Ishikawa (cell line): ENCODE measurements at regions not wholly inside any gene's neighbourhood (a gene's known extent, or its start where the extent isn't known, plus 50 kb on each side); places are given as distances from the start of the nearest gene placed in this dataset.

Source experiments
- CEBPB ChIP-seq: IDR thresholded peaks from 2 replicates; pipeline ENCODE4 v1.6.1; 2012
- CREB1 ChIP-seq: IDR thresholded peaks from 2 replicates; pipeline ENCODE4 v1.6.1; 2012; ENCODE audit warnings: low read depth
- EGR1 ChIP-seq: IDR thresholded peaks from 2 replicates; pipeline ENCODE4 v1.6.1; 2012
- EP300 ChIP-seq: IDR thresholded peaks from 2 replicates; pipeline ENCODE4 v1.6.1; 2012; ENCODE audit warnings: borderline replicate concordance
- FOXM1 ChIP-seq: IDR thresholded peaks from 2 replicates; pipeline ENCODE4 v1.6.1; 2012; ENCODE audit warnings: low read depth, borderline replicate concordance
- NFIC ChIP-seq: IDR thresholded peaks from 2 replicates; pipeline ENCODE4 v1.6.1; 2012
- RAD21 ChIP-seq: IDR thresholded peaks from 2 replicates; pipeline ENCODE4 v1.6.1; 2012; ENCODE audit warnings: low read depth
- TAF1 ChIP-seq: IDR thresholded peaks from 2 replicates; pipeline ENCODE4 v1.6.1; 2012; ENCODE audit warnings: low read depth, mild to moderate bottlenecking
- TCF12 ChIP-seq: IDR thresholded peaks from 2 replicates; pipeline ENCODE4 v1.6.1; 2012; ENCODE audit warnings: low read depth
- TEAD4 ChIP-seq: IDR thresholded peaks from 2 replicates; pipeline ENCODE4 v1.6.1; 2012
- YY1 ChIP-seq: IDR thresholded peaks from 2 replicates; pipeline ENCODE4 v1.6.1; 2012; ENCODE audit warnings: low read depth
- ZBTB7A ChIP-seq: IDR thresholded peaks from 2 replicates; pipeline ENCODE4 v1.6.1; 2012; ENCODE audit warnings: low read depth
- TF ChIP-seq, protein P1 (sequence below): IDR thresholded peaks from 2 replicates; pipeline ENCODE4 v1.6.1; 2012; ENCODE audit warnings: low read depth, mild to moderate bottlenecking
- TF ChIP-seq, protein P2 (sequence below): IDR thresholded peaks from 2 replicates; pipeline ENCODE4 v1.6.1; 2012
- TF ChIP-seq, protein P3 (sequence below): IDR thresholded peaks from 2 replicates; pipeline ENCODE4 v1.6.1; 2012

DNA sequence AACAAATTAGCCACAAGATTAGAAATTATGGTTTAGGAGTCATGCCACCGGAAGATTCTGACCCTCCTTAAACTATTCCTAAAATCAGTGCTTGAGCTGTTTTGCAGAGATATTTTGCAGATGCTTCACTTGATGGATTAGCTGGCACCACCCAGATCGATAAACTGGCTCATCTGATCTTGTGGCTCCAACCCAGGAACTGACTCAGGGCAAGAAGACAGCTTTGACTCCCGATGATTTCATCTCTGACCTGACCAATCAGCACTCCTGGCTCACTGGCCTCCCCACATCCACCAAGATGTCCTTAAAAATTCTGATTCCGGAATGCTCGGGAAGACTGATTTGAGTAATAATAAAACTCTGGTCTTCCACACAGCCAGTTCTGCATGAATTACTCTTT lies 221.6 kb downstream of the RHOU start:
- TF ChIP-seq YY1 (no peak), CREB1 (no peak), EGR1 (no peak), ZBTB7A (no peak), CEBPB (no peak), TEAD4 (no peak), FOXM1 (no peak), EP300 (no peak), TAF1 (no peak), TCF12 (no peak), RAD21 (no peak)
- TF ChIP-seq, protein P1, sequence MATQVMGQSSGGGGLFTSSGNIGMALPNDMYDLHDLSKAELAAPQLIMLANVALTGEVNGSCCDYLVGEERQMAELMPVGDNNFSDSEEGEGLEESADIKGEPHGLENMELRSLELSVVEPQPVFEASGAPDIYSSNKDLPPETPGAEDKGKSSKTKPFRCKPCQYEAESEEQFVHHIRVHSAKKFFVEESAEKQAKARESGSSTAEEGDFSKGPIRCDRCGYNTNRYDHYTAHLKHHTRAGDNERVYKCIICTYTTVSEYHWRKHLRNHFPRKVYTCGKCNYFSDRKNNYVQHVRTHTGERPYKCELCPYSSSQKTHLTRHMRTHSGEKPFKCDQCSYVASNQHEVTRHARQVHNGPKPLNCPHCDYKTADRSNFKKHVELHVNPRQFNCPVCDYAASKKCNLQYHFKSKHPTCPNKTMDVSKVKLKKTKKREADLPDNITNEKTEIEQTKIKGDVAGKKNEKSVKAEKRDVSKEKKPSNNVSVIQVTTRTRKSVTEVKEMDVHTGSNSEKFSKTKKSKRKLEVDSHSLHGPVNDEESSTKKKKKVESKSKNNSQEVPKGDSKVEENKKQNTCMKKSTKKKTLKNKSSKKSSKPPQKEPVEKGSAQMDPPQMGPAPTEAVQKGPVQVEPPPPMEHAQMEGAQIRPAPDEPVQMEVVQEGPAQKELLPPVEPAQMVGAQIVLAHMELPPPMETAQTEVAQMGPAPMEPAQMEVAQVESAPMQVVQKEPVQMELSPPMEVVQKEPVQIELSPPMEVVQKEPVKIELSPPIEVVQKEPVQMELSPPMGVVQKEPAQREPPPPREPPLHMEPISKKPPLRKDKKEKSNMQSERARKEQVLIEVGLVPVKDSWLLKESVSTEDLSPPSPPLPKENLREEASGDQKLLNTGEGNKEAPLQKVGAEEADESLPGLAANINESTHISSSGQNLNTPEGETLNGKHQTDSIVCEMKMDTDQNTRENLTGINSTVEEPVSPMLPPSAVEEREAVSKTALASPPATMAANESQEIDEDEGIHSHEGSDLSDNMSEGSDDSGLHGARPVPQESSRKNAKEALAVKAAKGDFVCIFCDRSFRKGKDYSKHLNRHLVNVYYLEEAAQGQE: no peak
- TF ChIP-seq, protein P2, sequence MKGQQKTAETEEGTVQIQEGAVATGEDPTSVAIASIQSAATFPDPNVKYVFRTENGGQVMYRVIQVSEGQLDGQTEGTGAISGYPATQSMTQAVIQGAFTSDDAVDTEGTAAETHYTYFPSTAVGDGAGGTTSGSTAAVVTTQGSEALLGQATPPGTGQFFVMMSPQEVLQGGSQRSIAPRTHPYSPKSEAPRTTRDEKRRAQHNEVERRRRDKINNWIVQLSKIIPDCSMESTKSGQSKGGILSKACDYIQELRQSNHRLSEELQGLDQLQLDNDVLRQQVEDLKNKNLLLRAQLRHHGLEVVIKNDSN: no peak
- TF ChIP-seq, protein P3, sequence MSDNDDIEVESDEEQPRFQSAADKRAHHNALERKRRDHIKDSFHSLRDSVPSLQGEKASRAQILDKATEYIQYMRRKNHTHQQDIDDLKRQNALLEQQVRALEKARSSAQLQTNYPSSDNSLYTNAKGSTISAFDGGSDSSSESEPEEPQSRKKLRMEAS: no peak

- TF ChIP-seq TEAD4 (no peak), ZBTB7A (no peak), NFIC (no peak), FOXM1 (no peak), EGR1 (no peak), CEBPB (no peak), TAF1 (no peak), YY1 (no peak)
- TF ChIP-seq, protein P1: no peak
- TF ChIP-seq, protein P2: no peak
- TF ChIP-seq, protein P3: no peak
Measured at GRCh38 chr1:228957535-228957934, 222.3 kb downstream of the RHOU start.

DNA sequence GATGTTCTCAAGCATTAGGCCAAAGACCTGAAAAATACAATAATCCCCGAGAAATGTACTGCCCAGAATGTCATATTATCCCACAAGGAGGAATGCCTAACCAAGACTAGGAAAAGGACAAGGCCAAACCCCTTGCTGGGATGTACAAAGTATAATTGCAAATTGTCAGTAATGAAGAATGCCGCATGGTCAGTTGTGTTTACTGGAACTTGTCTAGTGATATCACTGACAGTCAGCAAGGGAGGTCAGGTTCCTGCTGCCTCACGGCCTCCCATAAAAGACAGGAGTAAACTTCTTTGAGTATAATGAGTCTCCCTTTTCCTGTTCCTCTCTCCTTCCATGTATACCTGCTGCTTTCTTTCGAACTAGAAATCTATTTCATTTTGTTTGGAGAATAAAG lies 222.8 kb downstream of the RHOU start:
- TF ChIP-seq, protein P3: no peak
- no peak for TF ChIP-seq YY1
- no peak for TF ChIP-seq CEBPB
- TF ChIP-seq CREB1: no peak
- TF ChIP-seq, protein P1: no peak
- no peak for TF ChIP-seq EP300
- no peak for TF ChIP-seq RAD21
- no peak for TF ChIP-seq TAF1
- no peak for TF ChIP-seq ZBTB7A
- no peak for TF ChIP-seq NFIC
- no peak for TF ChIP-seq EGR1
- TF ChIP-seq FOXM1: no peak
- TF ChIP-seq, protein P2: no peak
- no peak for TF ChIP-seq TCF12

DNA sequence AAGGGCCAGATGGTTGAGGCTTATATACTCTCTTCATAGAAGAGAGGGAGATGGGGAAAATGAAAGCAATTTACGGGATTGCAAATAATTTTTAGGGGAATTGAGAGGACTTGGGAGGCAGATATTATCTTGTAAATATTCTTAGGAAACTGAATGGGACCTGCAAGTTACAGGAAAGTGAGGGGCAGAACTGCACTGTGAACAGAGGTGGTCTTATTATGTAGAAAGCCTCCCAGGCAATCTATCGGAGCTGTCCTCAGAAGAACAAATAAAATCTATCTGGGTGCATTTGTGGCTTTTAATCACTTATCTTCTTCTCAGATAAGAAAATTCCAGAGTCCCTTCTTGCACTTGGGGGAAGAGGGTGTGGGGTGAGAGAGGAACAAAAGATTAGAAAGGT lies 223.5 kb downstream of the RHOU start:
- TF ChIP-seq, protein P2: no peak
